CD14-positive monocyte (primary cell): ENCODE measurements at regions not wholly inside any gene's neighbourhood (a gene's known extent, or its start where the extent isn't known, plus 50 kb on each side); places are given as distances from the start of the nearest gene placed in this dataset.

ENCODE experiments used
- DNase-seq, 3 donors: peaks; one replicate each; pipeline ENCODE4 v3.0.0-alpha.2; 2011 to 2022
- H2AFZ ChIP-seq: 2 replicates; pipeline ENCODE4 v1.6.0; 2012; ENCODE audit warnings: mild to moderate bottlenecking, low read depth, low read length, inconsistent platforms; ENCODE audit not compliant: insufficient read depth, poor library complexity, severe bottlenecking
- H3K27ac ChIP-seq, 2 donors: 1 replicate in 1 of 2; 2 replicates in 1 of 2; pipeline ENCODE4 v1.5.1; 2012 to 2013; ENCODE audit warnings: low read length in 2 of 2, control low read depth in 1 of 2, inconsistent platforms in 1 of 2, low read depth in 1 of 2, mild to moderate bottlenecking in 1 of 2
- H3K27me3 ChIP-seq, 2 donors: one replicate each; pipeline versions ENCODE4 v1.6.0 to v1.6.1; 2011 to 2013; ENCODE audit warnings: low read length in 2 of 2; ENCODE audit not compliant: control insufficient read depth in 2 of 2, insufficient read depth in 2 of 2
- H3K36me3 ChIP-seq, 2 donors: replicated peaks in 1 of 2; 1 replicate in 1 of 2; 2 replicates in 1 of 2; pipeline versions ENCODE4 v1.5.1 to v1.6.1; 2012 to 2013; ENCODE audit warnings: low read length in 2 of 2, control low read depth in 1 of 2, inconsistent platforms in 1 of 2, mild to moderate bottlenecking in 1 of 2; ENCODE audit not compliant: insufficient read depth in 2 of 2, control insufficient read depth in 1 of 2
- H3K4me1 ChIP-seq, 2 donors: 1 replicate in 1 of 2; 2 replicates in 1 of 2; pipeline versions ENCODE4 v1.5.1 to v1.6.1; 2012 to 2013; ENCODE audit warnings: low read length in 2 of 2, control low read depth in 1 of 2, inconsistent platforms in 1 of 2, mild to moderate bottlenecking in 1 of 2, moderate library complexity in 1 of 2; ENCODE audit not compliant: insufficient read depth in 2 of 2, control insufficient read depth in 1 of 2
- H3K4me2 ChIP-seq: replicated peaks from 2 replicates; pipeline ENCODE3; 2012; ENCODE audit warnings: low read length, moderate library complexity, mild to moderate bottlenecking; ENCODE audit not compliant: poor library complexity, severe bottlenecking; ENCODE audit errors: extremely low read depth
- H3K4me3 ChIP-seq, 3 experiments: fragments of 200-600 bp in 1 of 3; sonication (generic) in 1 of 3; replicated peaks in 1 of 3; 1 replicate in 2 of 3; 2 replicates in 1 of 3; pipeline ENCODE4 v1.5.1; 2011 to 2013; ENCODE audit warnings: low read length in 3 of 3, mild to moderate bottlenecking in 3 of 3, control low read depth in 2 of 3, low read depth in 2 of 3, inconsistent platforms in 1 of 3, moderate library complexity in 1 of 3
- H3K79me2 ChIP-seq: 2 replicates; pipeline ENCODE4 v1.6.0; 2012; ENCODE audit warnings: mild to moderate bottlenecking, control low read depth, inconsistent platforms, low read length, moderate library complexity; ENCODE audit not compliant: insufficient read depth
- H3K9ac ChIP-seq: 2 replicates; pipeline ENCODE4 v1.6.0; 2017; ENCODE audit warnings: low read length, mild to moderate bottlenecking; ENCODE audit not compliant: insufficient read depth, poor library complexity, severe bottlenecking
- H3K9me3 ChIP-seq, 2 donors: replicated peaks in 1 of 2; 1 replicate in 1 of 2; 2 replicates in 1 of 2; pipeline versions ENCODE4 v1.5.1 to v1.6.1; 2012 to 2013; ENCODE audit warnings: low read length in 2 of 2, control low read depth in 1 of 2; ENCODE audit not compliant: control insufficient read depth in 1 of 2, insufficient read depth in 1 of 2
- H4K20me1 ChIP-seq: 2 replicates; pipeline ENCODE4 v1.6.0; 2012; ENCODE audit warnings: mild to moderate bottlenecking, low read length, control low read depth, moderate library complexity; ENCODE audit not compliant: insufficient read depth
- H3K27ac Mint-ChIP-seq, 7 donors: one replicate each; pipeline ENCODE4 v1.8.0; 2020; ENCODE audit warnings: mild to moderate bottlenecking in 7 of 7, mixed read lengths in 7 of 7, moderate library complexity in 6 of 7, inconsistent platforms in 2 of 7
- H3K27me3 Mint-ChIP-seq, 3 donors: one replicate each; pipeline ENCODE4 v1.8.0; 2021 to 2022; ENCODE audit warnings: low read depth in 3 of 3, mild to moderate bottlenecking in 3 of 3, mixed read lengths in 3 of 3, moderate library complexity in 3 of 3, inconsistent platforms in 1 of 3
- H3K36me3 Mint-ChIP-seq, 2 donors: one replicate each; pipeline ENCODE4 v1.8.0; 2020; ENCODE audit warnings: mixed read lengths in 2 of 2, inconsistent platforms in 1 of 2, mild to moderate bottlenecking in 1 of 2
- H3K4me1 Mint-ChIP-seq: one replicate; pipeline ENCODE4 v1.8.0; 2020; ENCODE audit warnings: mild to moderate bottlenecking, mixed read lengths
- H3K4me3 Mint-ChIP-seq, 2 donors: one replicate each; pipeline ENCODE4 v1.8.0; 2020; ENCODE audit warnings: mild to moderate bottlenecking in 2 of 2, mixed read lengths in 2 of 2, moderate library complexity in 1 of 2
- H3K9me3 Mint-ChIP-seq, 7 donors: one replicate each; pipeline ENCODE4 v1.8.0; 2020 to 2022; ENCODE audit warnings: mixed read lengths in 7 of 7, mild to moderate bottlenecking in 6 of 7, moderate library complexity in 6 of 7, inconsistent platforms in 2 of 7
- CTCF ChIP-seq: fragments of 200-600 bp; IDR thresholded peaks from one replicate; pipeline ENCODE4 v1.8.0; 2022; ENCODE audit warnings: antibody characterized with exemption, mild to moderate bottlenecking
- WGBS: methylation state at CpG from one replicate; pipeline ENCODE4 v1.1.5; 2013; ENCODE audit warnings: missing lambda C conversion rate; ENCODE audit not compliant: insufficient coverage; 5-methylcytosine and 5-hydroxymethylcytosine counted together
- intact Hi-C, 2 donors: fragments of 100-400 bp; cut with micrococcal nuclease; formaldehyde crosslinking; loops; one replicate each; pipeline versions ENCODE4 v1.15.0 to v1.15.1; 2023

GRCh38 chr17:77722366-77722765, 236.1 kb upstream of the TNRC6C start:
- H3K9me3 ChIP-seq = peaks cover 0 to 7% of the 10 kb centered on the region in 2 donors
- H3K79me2 ChIP-seq = no peaks in the 10 kb centered on the region
- Mint-ChIP-seq H3K27ac (no peak overlapping the region), H3K9me3 (peaks cover 0 to 6% (median 3%) of the 10 kb centered on the region in 7 donors), H3K36me3 (no peaks in the 10 kb centered on the region), H3K27me3 (peaks cover 1 to 5% (median 2%) of the 10 kb centered on the region in 3 donors), H3K4me1 (peaks cover 2% of the 10 kb centered on the region), H3K4me3 (no peak overlapping the region)
- H3K27me3 ChIP-seq = no peaks in the 10 kb centered on the region
- no peak for TF ChIP-seq CTCF
- intact Hi-C loops = no loop called here
- H3K27ac ChIP-seq = no peak overlapping the region
- H3K4me1 ChIP-seq = no peaks in the 10 kb centered on the region
- H3K36me3 ChIP-seq = no peaks in the 10 kb centered on the region
- H3K4me3 ChIP-seq = no peak overlapping the region
- no peaks in the 10 kb centered on the region for H4K20me1 ChIP-seq
- H3K9ac ChIP-seq = no peak overlapping the region
- 95% methylated on average over 8 of the region's 8 CpGs for WGBS
- no peak overlapping the region for H3K4me2 ChIP-seq
- DNase-seq = no peak
- H2AFZ ChIP-seq = no peak overlapping the region

- H3K27ac Mint-ChIP-seq = no peak overlapping the region
- H3K9me3 Mint-ChIP-seq = peaks cover 0 to 6% (median 2%) of the 10 kb centered on the region in 7 donors
- Histone ChIP-seq H3K36me3 (no peaks in the 10 kb centered on the region), H2AFZ (no peak overlapping the region), H3K9ac (no peak overlapping the region), H3K4me2 (no peak overlapping the region), H3K4me3 (no peak overlapping the region), H3K27ac (no peak overlapping the region), H3K4me1 (no peaks in the 10 kb centered on the region), H4K20me1 (no peaks in the 10 kb centered on the region), H3K27me3 (no peaks in the 10 kb centered on the region), H3K79me2 (no peaks in the 10 kb centered on the region), H3K9me3 (peaks cover 0 to 7% of the 10 kb centered on the region in 2 donors)
- WGBS = 95% methylated on average over 17 of the region's 20 CpGs
- H3K36me3 Mint-ChIP-seq = no peaks in the 10 kb centered on the region
- TF ChIP-seq CTCF = no peak
- peaks cover 2% of the 10 kb centered on the region for H3K4me1 Mint-ChIP-seq
- H3K4me3 Mint-ChIP-seq = no peak overlapping the region
- peaks cover 1 to 7% (median 4%) of the 10 kb centered on the region in 3 donors for H3K27me3 Mint-ChIP-seq
- DNase-seq = no peak
- intact Hi-C loops = no loop called here
Measured at GRCh38 chr17:77723071-77723908, 235.2 kb upstream of the TNRC6C start.
